ENCODE measurements at regions not wholly inside any gene's neighbourhood (a gene's known extent, or its start where the extent isn't known, plus 50 kb on each side); places are given as distances from the start of the nearest gene placed in this dataset.

- intact Hi-C loops (cut with DNase I; ENCODE audit: low total_unique reads), result loop anchor here (5.0 kb wide), 1 partner anchor 1001 kb away; the partner anchor contains the start of gene SEC16B
- H3K4me3 ChIP-seq (ENCODE audit: low read depth, poor library complexity, severe bottlenecking), result no peak overlapping the region
- TF ChIP-seq CTCF (IDR thresholded peaks at IDR 0.05), result no peak
- no peak for TF ChIP-seq POLR2A (IDR thresholded peaks at IDR 0.05)
- no peak for DNase-seq (ENCODE audit: low spot score in 2 of 2)
- WGBS, 2 donors, result 31 to 37% methylated on average over 4 of the region's 4 CpGs
These were observed 52.0 kb upstream of the FAM20B start for GRCh38 chr1:178973652-178974101.

All from lower leg skin (tissue), 4 donors.